ENCODE measurements at regions not wholly inside any gene's neighbourhood (a gene's known extent, or its start where the extent isn't known, plus 50 kb on each side); places are given as distances from the start of the nearest gene placed in this dataset.

- TF ChIP-seq CTCF (IDR thresholded peaks at IDR 0.05) (no peak), POLR2A (IDR thresholded peaks at IDR 0.05) (no peak)
Measured at GRCh38 chr12:126509572-126509971, 1444.3 kb downstream of the AACS start.

All from adrenal gland (tissue), 5 donors.